Ishikawa (cell line): ENCODE measurements at regions not wholly inside any gene's neighbourhood (a gene's known extent, or its start where the extent isn't known, plus 50 kb on each side); places are given as distances from the start of the nearest gene placed in this dataset.

Experiments
- CEBPB ChIP-seq: IDR thresholded peaks from 2 replicates; pipeline ENCODE4 v1.6.1; 2012
- CREB1 ChIP-seq: IDR thresholded peaks from 2 replicates; pipeline ENCODE4 v1.6.1; 2012; ENCODE audit warnings: low read depth
- EGR1 ChIP-seq: IDR thresholded peaks from 2 replicates; pipeline ENCODE4 v1.6.1; 2012
- EP300 ChIP-seq: IDR thresholded peaks from 2 replicates; pipeline ENCODE4 v1.6.1; 2012; ENCODE audit warnings: borderline replicate concordance
- FOXM1 ChIP-seq: IDR thresholded peaks from 2 replicates; pipeline ENCODE4 v1.6.1; 2012; ENCODE audit warnings: low read depth, borderline replicate concordance
- NFIC ChIP-seq: IDR thresholded peaks from 2 replicates; pipeline ENCODE4 v1.6.1; 2012
- RAD21 ChIP-seq: IDR thresholded peaks from 2 replicates; pipeline ENCODE4 v1.6.1; 2012; ENCODE audit warnings: low read depth
- TAF1 ChIP-seq: IDR thresholded peaks from 2 replicates; pipeline ENCODE4 v1.6.1; 2012; ENCODE audit warnings: low read depth, mild to moderate bottlenecking
- TCF12 ChIP-seq: IDR thresholded peaks from 2 replicates; pipeline ENCODE4 v1.6.1; 2012; ENCODE audit warnings: low read depth
- TEAD4 ChIP-seq: IDR thresholded peaks from 2 replicates; pipeline ENCODE4 v1.6.1; 2012
- YY1 ChIP-seq: IDR thresholded peaks from 2 replicates; pipeline ENCODE4 v1.6.1; 2012; ENCODE audit warnings: low read depth
- ZBTB7A ChIP-seq: IDR thresholded peaks from 2 replicates; pipeline ENCODE4 v1.6.1; 2012; ENCODE audit warnings: low read depth
- TF ChIP-seq, protein P1 (sequence below): IDR thresholded peaks from 2 replicates; pipeline ENCODE4 v1.6.1; 2012
- TF ChIP-seq, protein P2 (sequence below): IDR thresholded peaks from 2 replicates; pipeline ENCODE4 v1.6.1; 2012; ENCODE audit warnings: low read depth, mild to moderate bottlenecking
- TF ChIP-seq, protein P3 (sequence below): IDR thresholded peaks from 2 replicates; pipeline ENCODE4 v1.6.1; 2012

DNA sequence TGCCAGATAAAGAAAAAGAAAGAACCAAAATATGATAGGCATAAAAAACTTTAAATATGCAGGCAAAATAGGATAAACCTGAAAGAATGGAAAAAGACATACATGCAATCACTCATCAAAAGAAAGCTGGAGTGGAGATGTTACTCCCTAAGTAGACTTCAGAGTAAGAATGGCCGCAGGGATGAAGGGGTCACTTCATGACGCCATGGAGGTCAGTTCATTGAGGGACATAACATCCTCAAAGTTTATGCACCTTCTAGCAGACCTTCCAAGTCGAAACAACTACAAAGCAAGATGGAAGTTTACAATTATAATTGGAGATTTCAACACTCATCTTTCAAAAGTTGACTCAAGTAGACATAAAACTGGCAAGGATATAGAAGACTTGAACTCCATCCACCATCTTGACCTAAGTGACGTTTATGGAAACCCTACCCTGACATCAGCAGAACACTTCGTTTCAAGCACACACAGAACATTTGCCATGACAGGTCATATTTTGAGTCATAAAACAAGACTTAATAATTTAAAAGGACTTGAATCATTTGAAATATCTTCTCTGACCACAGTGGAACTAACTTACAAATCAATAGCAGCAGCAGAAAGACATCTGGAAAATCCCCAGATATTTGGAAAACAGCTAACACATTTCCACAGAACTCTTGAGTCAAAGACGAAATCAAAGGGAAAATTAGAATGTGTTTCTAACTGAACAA, 106.0 kb upstream of the LRPAP1 start:
- TF ChIP-seq, protein P1, sequence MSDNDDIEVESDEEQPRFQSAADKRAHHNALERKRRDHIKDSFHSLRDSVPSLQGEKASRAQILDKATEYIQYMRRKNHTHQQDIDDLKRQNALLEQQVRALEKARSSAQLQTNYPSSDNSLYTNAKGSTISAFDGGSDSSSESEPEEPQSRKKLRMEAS, result no peak
- TF ChIP-seq EP300 (no peak), RAD21 (no peak), TEAD4 (no peak), TAF1 (no peak), CREB1 (no peak), CEBPB (no peak), NFIC (no peak), FOXM1 (no peak), TCF12 (no peak), ZBTB7A (no peak), YY1 (no peak), EGR1 (no peak)
- TF ChIP-seq, protein P2, sequence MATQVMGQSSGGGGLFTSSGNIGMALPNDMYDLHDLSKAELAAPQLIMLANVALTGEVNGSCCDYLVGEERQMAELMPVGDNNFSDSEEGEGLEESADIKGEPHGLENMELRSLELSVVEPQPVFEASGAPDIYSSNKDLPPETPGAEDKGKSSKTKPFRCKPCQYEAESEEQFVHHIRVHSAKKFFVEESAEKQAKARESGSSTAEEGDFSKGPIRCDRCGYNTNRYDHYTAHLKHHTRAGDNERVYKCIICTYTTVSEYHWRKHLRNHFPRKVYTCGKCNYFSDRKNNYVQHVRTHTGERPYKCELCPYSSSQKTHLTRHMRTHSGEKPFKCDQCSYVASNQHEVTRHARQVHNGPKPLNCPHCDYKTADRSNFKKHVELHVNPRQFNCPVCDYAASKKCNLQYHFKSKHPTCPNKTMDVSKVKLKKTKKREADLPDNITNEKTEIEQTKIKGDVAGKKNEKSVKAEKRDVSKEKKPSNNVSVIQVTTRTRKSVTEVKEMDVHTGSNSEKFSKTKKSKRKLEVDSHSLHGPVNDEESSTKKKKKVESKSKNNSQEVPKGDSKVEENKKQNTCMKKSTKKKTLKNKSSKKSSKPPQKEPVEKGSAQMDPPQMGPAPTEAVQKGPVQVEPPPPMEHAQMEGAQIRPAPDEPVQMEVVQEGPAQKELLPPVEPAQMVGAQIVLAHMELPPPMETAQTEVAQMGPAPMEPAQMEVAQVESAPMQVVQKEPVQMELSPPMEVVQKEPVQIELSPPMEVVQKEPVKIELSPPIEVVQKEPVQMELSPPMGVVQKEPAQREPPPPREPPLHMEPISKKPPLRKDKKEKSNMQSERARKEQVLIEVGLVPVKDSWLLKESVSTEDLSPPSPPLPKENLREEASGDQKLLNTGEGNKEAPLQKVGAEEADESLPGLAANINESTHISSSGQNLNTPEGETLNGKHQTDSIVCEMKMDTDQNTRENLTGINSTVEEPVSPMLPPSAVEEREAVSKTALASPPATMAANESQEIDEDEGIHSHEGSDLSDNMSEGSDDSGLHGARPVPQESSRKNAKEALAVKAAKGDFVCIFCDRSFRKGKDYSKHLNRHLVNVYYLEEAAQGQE, result no peak
- TF ChIP-seq, protein P3, sequence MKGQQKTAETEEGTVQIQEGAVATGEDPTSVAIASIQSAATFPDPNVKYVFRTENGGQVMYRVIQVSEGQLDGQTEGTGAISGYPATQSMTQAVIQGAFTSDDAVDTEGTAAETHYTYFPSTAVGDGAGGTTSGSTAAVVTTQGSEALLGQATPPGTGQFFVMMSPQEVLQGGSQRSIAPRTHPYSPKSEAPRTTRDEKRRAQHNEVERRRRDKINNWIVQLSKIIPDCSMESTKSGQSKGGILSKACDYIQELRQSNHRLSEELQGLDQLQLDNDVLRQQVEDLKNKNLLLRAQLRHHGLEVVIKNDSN, result no peak

DNA sequence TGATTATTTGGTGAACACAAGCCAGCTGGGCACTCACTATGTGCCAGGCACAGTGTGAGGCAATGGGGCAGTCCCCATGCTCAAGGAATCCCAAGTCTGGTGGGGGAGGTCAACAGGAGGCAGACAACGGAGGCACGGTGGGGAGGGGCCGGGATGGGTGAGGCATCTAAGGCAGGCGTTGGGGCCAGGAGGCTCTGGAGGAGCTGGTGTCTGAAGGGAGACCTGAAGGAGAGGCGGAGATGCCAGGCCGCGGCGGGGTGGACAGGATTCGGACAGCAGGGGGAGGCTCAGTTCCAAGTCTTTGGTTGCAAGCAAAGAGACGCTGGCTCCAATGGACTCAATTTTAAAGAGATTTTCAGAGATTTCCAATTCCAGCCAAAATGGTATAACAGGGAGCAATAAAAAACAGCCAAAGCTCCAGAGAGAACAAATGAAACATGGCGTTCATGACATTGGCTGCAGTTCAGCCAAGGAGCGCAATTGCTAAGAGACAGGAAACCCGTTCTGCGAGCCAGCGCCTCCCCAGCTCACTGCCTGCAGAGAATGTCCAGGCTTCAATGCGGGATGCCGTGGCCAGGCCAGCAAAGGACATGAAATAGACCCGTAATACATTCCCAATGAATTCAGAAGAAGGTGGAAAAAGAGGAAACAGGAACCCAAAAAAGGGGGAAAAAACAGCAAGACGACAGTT, 105.2 kb upstream of the LRPAP1 start:
- TF ChIP-seq TCF12 (no peak), YY1 (no peak), CEBPB (no peak), ZBTB7A (no peak), CREB1 (no peak), TEAD4 (no peak), NFIC (no peak)
- TF ChIP-seq, protein P3, result no peak

DNA sequence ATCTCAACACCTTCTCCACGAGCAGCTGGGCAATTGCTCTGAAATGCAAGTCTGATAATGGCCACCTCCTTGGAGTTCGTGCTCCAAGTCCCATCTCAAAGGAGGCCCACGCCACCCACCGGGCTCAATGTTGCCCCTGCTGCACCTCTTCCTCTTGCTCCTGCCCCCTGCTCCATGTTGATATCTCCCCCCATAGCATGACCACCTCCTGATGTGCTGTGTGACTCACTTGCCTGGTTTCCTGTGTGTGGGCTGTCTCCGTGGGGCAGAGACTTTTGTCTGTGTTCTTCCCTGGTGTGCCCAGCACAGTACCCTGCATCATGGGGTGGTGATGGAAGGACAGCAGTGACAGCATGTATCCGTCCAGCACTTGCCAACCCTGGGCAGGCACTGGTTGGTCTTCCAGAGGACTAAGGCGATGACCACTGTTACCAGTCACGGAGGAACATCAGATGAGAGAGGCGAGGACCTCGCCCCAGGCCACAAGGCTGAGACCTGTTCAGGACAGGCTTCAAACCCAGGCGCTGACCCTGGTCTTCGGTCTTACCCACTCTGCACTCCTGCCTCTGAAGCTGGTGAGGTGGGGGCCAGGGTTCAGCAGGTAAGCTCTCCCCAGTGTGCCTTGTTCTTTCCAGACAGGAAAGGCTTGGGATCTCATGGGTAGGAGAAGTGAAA, 104.6 kb upstream of the LRPAP1 start:
- no peak for TF ChIP-seq RAD21
- TF ChIP-seq FOXM1, result no peak
- TF ChIP-seq NFIC, result no peak
- no peak for TF ChIP-seq TEAD4
- no peak for TF ChIP-seq TCF12
- TF ChIP-seq, protein P3, result no peak
- TF ChIP-seq, protein P1, result no peak
- TF ChIP-seq, protein P2, result no peak
- TF ChIP-seq CREB1, result no peak
- no peak for TF ChIP-seq EGR1
- TF ChIP-seq YY1, result no peak
- TF ChIP-seq CEBPB, result no peak
- TF ChIP-seq ZBTB7A, result no peak
- TF ChIP-seq TAF1, result no peak
- TF ChIP-seq EP300, result no peak

DNA sequence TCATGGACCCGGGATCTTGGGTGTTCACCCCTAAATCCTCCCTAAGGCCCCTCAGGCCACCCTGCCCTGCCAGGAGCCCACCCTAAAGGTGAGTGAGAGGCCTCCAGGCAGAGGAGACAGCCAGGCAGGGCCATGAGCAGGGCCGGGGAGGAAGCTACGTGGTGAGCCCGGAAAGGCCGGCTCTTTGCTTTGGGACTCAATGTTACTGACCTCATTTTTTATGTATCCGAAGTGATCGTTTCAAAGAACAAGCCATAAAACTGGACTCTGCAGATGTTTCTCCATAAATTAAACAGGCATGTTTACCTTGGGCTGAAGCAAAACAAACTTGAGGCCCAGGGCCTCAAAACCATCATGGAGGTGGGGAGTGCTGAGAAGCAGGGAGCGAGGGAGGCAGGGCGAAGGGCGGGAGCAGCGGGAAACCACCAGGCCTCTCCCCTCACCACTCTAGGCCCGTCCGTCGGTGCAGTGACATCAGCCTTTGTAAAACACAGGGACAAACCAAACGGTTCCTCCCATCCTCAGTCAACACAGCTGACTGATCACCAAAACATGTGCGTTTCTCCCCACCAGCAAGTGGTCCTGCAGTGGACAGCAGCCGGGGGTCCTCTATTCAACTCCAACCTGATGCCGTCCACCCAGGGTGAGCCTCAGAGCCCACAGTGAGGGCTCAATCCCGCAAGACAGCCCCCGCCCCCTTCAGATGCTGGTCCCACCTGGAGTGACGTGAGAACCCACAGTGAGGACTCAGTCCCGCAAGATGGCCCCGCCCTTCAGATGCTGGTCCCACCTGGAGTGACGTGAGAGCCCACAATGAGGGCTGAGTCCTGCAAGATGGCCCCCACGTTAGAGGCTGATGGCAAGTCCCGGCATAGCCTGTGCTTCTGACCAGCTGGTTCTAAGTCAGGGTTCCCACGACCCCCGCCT, 102.9 kb upstream of the LRPAP1 start:
- TF ChIP-seq, protein P3, result no peak
- no peak for TF ChIP-seq TCF12
- no peak for TF ChIP-seq FOXM1
- no peak for TF ChIP-seq ZBTB7A
- TF ChIP-seq, protein P1, result no peak
- TF ChIP-seq CREB1, result no peak
- TF ChIP-seq, protein P2, result no peak
- no peak for TF ChIP-seq EP300
- no peak for TF ChIP-seq NFIC
- no peak for TF ChIP-seq RAD21
- no peak for TF ChIP-seq CEBPB
- TF ChIP-seq EGR1, result no peak
